ENCODE measurements at regions not wholly inside any gene's neighbourhood (a gene's known extent, or its start where the extent isn't known, plus 50 kb on each side); places are given as distances from the start of the nearest gene placed in this dataset.

DNA sequence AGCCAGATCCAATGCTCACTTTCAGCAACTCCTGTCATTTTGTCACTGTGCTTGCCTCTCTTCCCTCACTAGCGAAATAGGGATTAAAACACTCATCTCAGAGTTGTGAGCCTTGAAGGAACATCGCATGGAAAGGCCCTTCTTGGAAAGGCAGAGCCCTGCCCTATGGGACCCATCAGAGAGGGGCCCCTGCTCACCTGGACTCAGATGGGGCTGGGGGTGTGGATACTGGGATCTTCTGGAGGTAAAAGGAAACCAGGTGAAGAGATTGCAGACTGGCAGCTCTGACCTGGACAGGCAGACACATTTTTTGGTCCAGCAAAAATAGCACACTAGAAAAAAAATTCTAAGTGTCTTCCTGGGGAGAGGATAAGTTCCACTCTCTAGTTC, 54.2 kb upstream of the EPS8L3 start:
- TF ChIP-seq, protein P1, sequence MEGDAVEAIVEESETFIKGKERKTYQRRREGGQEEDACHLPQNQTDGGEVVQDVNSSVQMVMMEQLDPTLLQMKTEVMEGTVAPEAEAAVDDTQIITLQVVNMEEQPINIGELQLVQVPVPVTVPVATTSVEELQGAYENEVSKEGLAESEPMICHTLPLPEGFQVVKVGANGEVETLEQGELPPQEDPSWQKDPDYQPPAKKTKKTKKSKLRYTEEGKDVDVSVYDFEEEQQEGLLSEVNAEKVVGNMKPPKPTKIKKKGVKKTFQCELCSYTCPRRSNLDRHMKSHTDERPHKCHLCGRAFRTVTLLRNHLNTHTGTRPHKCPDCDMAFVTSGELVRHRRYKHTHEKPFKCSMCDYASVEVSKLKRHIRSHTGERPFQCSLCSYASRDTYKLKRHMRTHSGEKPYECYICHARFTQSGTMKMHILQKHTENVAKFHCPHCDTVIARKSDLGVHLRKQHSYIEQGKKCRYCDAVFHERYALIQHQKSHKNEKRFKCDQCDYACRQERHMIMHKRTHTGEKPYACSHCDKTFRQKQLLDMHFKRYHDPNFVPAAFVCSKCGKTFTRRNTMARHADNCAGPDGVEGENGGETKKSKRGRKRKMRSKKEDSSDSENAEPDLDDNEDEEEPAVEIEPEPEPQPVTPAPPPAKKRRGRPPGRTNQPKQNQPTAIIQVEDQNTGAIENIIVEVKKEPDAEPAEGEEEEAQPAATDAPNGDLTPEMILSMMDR (conservative IDR thresholded peaks at IDR 0.05; ENCODE audit: low read length): no peak
- no peak for TF ChIP-seq EZH2phosphoT487 (IDR thresholded peaks at IDR 0.05; ENCODE audit: borderline replicate concordance)
